NCI-H2227 treated with DMSO at 0.1 percent for 48 hours (cell line): ENCODE measurements at regions not wholly inside any gene's neighbourhood (a gene's known extent, or its start where the extent isn't known, plus 50 kb on each side); places are given as distances from the start of the nearest gene placed in this dataset.
"Not testable (repeated sequence)": the region's sequence is repeated elsewhere in the genome, so short reads cannot be mapped to it uniquely, and the experiment has no call there.

Source experiments
- DNase-seq: peaks from one replicate; lab custom pipeline; 2025; lab: John Stamatoyannopoulos, UW

DNA sequence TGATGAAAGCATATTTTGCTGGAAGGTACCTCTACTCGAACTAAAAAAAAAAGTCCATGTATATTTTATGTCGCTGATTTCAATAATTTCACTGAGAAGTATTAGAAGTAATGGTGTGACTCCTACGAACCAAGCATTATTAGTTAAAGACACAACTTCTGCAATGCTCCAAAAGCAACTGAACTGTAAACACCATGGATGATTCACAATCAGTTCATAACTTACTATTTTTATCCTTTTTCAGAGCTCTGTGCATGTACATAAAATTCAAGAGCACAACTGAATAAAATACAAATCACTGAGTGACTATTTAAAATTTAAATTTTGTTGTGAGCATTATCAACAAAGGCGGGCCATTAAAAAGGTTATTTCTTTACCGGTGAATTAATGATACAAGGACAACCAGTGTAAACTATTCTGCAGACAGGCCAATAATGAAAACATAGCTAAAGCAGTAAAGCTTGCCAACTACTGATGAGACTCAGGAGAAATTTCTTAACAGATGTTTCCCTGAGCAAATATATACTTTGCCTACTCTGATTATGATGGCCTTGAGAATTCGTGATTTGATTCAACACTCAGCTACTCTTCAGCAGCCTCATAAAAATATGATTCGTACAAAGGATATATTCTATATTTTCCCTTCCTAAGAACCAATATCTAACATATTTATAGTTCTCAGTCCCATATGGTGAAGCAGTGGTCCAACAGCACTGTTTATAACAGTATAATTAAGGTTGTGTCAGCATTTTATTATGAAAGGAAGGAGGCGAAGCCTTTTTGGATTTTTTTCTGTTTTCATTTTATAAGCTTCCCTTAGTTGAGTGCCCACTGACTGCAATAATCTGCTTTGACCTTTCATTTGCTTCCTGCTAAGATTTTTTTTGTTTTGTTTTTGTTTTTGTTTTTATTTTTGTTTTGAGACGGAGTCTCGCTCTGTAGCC, 62.8 kb upstream of the NEIL3 start:
- DNase-seq: no peak

GRCh38 chr4:177250056-177250696, 59.5 kb upstream of the NEIL3 start:
- DNase-seq: peak; percentile 48

DNA sequence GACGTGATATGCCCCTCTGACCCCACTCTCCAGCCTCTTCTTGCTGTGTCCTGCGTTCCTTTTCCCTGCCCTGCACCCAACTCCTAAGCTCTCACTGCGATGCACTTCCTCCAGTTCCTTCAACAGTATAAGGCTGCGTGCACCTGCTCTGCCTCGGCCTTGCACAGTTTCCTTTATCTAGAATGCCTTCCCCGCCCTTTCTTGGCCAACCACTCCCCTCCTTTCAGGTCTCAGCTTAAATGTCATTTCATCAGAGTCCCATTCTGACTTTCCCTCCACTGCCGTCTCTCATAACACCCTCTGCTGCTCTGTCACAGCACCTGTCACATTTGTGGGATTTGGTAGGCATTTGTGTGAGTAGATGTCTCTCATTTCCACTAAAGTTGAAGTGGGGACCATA, 58.4 kb upstream of the NEIL3 start:
- DNase-seq: no peak

- DNase-seq: no peak
Observed at GRCh38 chr4:177255359-177255758, 54.3 kb upstream of the NEIL3 start.

GRCh38 chr4:177256950-177257349, 52.7 kb upstream of the NEIL3 start:
- DNase-seq: peak; percentile 31

DNA sequence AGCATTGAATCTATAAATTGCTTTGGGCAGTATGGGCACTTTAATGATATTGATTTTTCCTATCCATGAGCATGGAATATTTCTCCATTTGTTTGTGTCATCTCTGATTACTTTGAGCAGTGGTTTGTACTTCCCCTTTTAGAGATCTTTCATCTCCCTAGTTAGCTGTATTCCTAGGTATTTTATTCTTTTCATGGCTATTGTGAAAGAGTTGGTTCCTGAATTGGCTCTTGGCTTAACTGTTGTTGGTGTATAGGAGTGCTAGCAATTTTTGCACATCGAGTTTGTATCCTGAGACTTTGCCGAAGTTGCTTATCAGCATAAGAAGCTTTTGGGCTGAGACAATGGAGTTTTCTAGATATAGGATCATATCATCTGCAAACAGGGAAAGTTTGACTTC, 50.2 kb upstream of the NEIL3 start:
- not testable (repeated sequence) for DNase-seq
